VCaP (cell line): ENCODE measurements at regions not wholly inside any gene's neighbourhood (a gene's known extent, or its start where the extent isn't known, plus 50 kb on each side); places are given as distances from the start of the nearest gene placed in this dataset.
"Not testable (repeated sequence)": the region's sequence is repeated elsewhere in the genome, so short reads cannot be mapped to it uniquely, and the experiment has no call there.

Experiments
- H3K27ac ChIP-seq: fragments of 450-650 bp; 2 replicates; pipeline ENCODE4 v1.5.1; 2017
- CTCF ChIP-seq: fragments of 450-650 bp; conservative IDR thresholded peaks from 2 replicates; pipeline ENCODE4 v1.5.1; 2017; ENCODE audit warnings: mild to moderate bottlenecking, moderate library complexity

- TF ChIP-seq CTCF, result no peak
- H3K27ac ChIP-seq, result no peak overlapping the region
Observed at GRCh38 chr3:10651506-10651905, 146.1 kb upstream of the ATP2B2 start.

DNA sequence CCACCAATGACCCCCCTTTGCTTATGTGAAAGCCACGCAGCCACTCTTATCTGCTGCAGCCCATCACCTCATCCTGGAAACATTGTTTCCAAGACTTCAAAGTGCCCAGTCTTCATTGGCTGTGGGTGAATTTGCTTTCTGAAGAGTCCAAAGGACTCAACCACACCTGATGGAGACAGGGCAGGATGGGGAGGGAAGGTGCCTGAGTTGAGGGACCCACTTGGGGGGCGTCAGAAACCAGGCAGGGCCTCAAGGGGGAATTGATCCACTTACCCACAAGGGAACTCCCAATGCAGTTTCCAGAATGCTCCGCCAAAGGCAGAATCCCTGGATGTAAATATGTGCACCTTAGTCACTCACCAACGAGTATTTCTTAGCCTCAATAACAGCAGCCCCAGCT is 147.9 kb upstream of the ATP2B2 start:
- H3K27ac ChIP-seq, result no peak overlapping the region; the same call in 1 of the 2 replicates
- no peak for TF ChIP-seq CTCF

GRCh38 chr3:10653866-10654611 is 148.7 kb upstream of the ATP2B2 start:
- TF ChIP-seq CTCF, result no peak
- H3K27ac ChIP-seq, result peak overlapping the region; percentile 71

DNA sequence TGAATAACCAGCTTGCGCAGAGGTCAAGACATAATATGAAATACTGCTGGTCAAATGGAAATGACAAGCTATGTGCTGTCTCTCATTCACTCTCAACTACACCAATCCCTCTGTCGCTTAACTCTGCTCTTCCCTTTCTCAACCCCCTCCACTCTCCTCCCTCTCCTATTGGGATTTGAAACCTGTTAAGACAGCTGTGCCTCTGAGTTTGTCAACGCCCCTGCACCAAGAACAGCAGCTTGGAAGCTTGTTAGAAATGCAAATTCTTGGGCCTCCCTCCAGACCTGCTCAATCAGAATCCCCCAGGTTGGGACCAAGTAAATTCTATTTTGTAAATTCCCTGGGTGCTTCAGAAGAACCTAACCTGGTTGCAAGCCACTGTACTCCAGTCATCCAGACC is 149.7 kb upstream of the ATP2B2 start:
- H3K27ac ChIP-seq, result peak overlapping the region; percentile 71
- no peak for TF ChIP-seq CTCF

GRCh38 chr3:10657339-10657738 is 152.0 kb upstream of the ATP2B2 start:
- not testable (repeated sequence) for H3K27ac ChIP-seq

- no peak; the same call in 1 of the 2 replicates for TF ChIP-seq CTCF
- no peak overlapping the region for H3K27ac ChIP-seq
Observed at GRCh38 chr3:10665592-10665991, 150.4 kb upstream of the SLC6A11 start.

GRCh38 chr3:10666621-10667020 is 149.4 kb upstream of the SLC6A11 start:
- H3K27ac ChIP-seq, result peak overlapping the region; percentile 18; the same call in 1 of the 2 replicates
- no peak for TF ChIP-seq CTCF

DNA sequence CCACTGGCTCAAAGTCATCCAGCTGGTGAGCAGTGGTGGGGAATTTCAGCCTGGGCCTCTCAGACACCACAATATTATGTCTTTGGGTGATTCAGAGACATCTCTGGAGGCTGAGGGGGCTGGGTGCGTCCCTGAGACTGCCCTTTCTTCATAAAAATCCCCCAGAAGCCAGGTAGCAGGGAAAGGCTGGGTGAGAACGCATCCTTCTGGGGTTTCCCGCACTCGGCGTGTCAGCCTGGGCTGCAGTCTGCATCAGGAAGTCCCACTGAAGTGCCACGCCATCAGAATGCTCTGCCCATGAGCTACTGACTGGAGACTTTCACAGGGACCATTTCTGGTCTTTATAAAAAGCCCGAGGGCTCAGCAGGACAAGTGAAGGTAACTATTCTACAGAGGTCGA is 148.8 kb upstream of the SLC6A11 start:
- TF ChIP-seq CTCF, result no peak
- no peak overlapping the region; the same call in 1 of the 2 replicates for H3K27ac ChIP-seq
